ENCODE measurements at regions not wholly inside any gene's neighbourhood (a gene's known extent, or its start where the extent isn't known, plus 50 kb on each side); places are given as distances from the start of the nearest gene placed in this dataset.

- no peak for TF ChIP-seq GABPA (IDR thresholded peaks at IDR 0.05; ENCODE audit: low read depth)
- no peak for TF ChIP-seq CTCF (IDR thresholded peaks at IDR 0.05; ENCODE audit: insufficient read depth, low read length)
- TF ChIP-seq SPI1 (IDR thresholded peaks at IDR 0.05; ENCODE audit: borderline replicate concordance, low read depth), result no peak
These were observed 189.3 kb downstream of the ANKRD30B start for GRCh38 chr18:14937271-14937670.
